ENCODE measurements at regions not wholly inside any gene's neighbourhood (a gene's known extent, or its start where the extent isn't known, plus 50 kb on each side); places are given as distances from the start of the nearest gene placed in this dataset.

GRCh38 chr1:115184260-115184950, 95.1 kb upstream of the TSPAN2 start:
- H3K27ac ChIP-seq (ENCODE audit: low read depth, low read length), result peak overlapping the region; percentile 69
- peaks cover 56% of the 10 kb centered on the region for H3K4me1 ChIP-seq (ENCODE audit: insufficient read depth, low read length)
- peak; percentile 14 for DNase-seq (ENCODE audit: insufficient read length, low spot score, missing footprints)
- no peaks in the 10 kb centered on the region for H3K79me2 ChIP-seq (ENCODE audit: insufficient read depth, low read length)
- H3K4me3 ChIP-seq (ENCODE audit: insufficient read depth, low read length), result peak overlapping the region; percentile 18
- TF ChIP-seq, protein P1, sequence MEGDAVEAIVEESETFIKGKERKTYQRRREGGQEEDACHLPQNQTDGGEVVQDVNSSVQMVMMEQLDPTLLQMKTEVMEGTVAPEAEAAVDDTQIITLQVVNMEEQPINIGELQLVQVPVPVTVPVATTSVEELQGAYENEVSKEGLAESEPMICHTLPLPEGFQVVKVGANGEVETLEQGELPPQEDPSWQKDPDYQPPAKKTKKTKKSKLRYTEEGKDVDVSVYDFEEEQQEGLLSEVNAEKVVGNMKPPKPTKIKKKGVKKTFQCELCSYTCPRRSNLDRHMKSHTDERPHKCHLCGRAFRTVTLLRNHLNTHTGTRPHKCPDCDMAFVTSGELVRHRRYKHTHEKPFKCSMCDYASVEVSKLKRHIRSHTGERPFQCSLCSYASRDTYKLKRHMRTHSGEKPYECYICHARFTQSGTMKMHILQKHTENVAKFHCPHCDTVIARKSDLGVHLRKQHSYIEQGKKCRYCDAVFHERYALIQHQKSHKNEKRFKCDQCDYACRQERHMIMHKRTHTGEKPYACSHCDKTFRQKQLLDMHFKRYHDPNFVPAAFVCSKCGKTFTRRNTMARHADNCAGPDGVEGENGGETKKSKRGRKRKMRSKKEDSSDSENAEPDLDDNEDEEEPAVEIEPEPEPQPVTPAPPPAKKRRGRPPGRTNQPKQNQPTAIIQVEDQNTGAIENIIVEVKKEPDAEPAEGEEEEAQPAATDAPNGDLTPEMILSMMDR (IDR thresholded peaks at IDR 0.05; ENCODE audit: extremely low read depth, low read depth, low read length), result no peak
- peak overlapping the region; percentile 59 for H3K4me2 ChIP-seq (ENCODE audit: insufficient read depth, low read length)
- peak overlapping the region; percentile 63 for H2AFZ ChIP-seq (ENCODE audit: low read length)
- H3K27me3 ChIP-seq (ENCODE audit: insufficient read depth, low read length), result no peaks in the 10 kb centered on the region
- H3K36me3 ChIP-seq (ENCODE audit: insufficient read depth, low read length), result no peaks in the 10 kb centered on the region
- no peaks in the 10 kb centered on the region for H4K20me1 ChIP-seq (ENCODE audit: insufficient read depth, low read length)
- no peaks in the 10 kb centered on the region for H3K9me3 ChIP-seq (ENCODE audit: low read depth, low read length)

DNA sequence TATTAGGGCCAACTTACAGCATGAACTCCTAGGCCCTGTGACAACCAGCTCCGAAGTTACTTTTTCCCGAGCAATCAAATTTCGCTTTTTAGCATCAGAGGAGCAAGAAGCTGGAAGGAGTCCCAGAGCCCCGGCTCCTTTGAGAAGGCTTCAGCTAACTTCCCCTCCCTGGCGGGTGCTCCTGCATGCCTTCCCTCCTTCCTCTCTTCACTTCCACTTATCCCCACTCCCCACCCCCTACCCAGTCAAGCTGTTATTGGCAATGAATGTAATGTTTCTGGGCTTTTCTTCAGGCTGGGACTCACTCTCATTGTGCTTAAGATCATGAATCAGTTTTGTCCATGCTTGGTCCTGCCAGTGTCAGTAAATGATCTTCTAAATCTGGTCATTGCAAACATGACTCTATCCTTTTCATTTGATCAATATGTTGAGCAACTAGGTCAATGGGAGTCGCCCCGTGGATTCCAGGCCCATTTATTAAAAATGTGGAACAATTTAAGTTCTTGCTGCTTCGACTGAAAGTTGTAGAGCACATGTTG, 94.5 kb upstream of the TSPAN2 start:
- no peak for DNase-seq (ENCODE audit: insufficient read length, low spot score, missing footprints)
- Histone ChIP-seq H3K4me2 (ENCODE audit: insufficient read depth, low read length) (no peak overlapping the region), H3K9me3 (ENCODE audit: low read depth, low read length) (no peaks in the 10 kb centered on the region), H3K27ac (ENCODE audit: low read depth, low read length) (peak overlapping the region; percentile 69), H3K27me3 (ENCODE audit: insufficient read depth, low read length) (no peaks in the 10 kb centered on the region), H2AFZ (ENCODE audit: low read length) (no peak overlapping the region), H3K4me3 (ENCODE audit: insufficient read depth, low read length) (no peak overlapping the region), H3K36me3 (ENCODE audit: insufficient read depth, low read length) (no peaks in the 10 kb centered on the region), H3K79me2 (ENCODE audit: insufficient read depth, low read length) (no peaks in the 10 kb centered on the region), H3K4me1 (ENCODE audit: insufficient read depth, low read length) (peaks cover 56% of the 10 kb centered on the region), H4K20me1 (ENCODE audit: insufficient read depth, low read length) (no peaks in the 10 kb centered on the region)
- TF ChIP-seq, protein P1 (IDR thresholded peaks at IDR 0.05; ENCODE audit: extremely low read depth, low read depth, low read length), result no peak

DNA sequence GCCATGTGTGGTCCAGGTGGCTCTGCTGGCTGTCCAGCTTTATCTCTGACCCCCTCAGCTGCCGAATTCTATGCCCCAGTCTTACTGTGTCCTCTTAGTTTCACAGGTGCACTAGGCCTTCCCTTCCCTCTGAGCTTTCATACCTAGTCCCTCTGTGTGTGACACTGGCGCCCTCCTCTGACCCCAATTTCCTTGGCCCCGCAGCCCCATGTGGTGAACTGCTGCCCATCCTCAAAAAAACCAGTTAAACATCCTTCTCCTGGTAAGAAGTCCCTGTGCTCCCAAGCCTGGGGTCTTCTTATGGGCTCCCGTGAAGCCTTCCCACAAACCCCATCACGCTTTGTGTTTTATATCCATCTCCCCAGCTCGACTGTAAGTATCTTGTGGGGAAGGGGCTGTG, 93.9 kb upstream of the TSPAN2 start:
- Histone ChIP-seq H3K27ac (ENCODE audit: low read depth, low read length) (peak overlapping the region; percentile 69), H3K36me3 (ENCODE audit: insufficient read depth, low read length) (no peaks in the 10 kb centered on the region), H3K4me3 (ENCODE audit: insufficient read depth, low read length) (no peak overlapping the region), H2AFZ (ENCODE audit: low read length) (no peak overlapping the region), H3K79me2 (ENCODE audit: insufficient read depth, low read length) (no peaks in the 10 kb centered on the region), H3K27me3 (ENCODE audit: insufficient read depth, low read length) (no peaks in the 10 kb centered on the region), H3K4me1 (ENCODE audit: insufficient read depth, low read length) (peaks cover 56% of the 10 kb centered on the region), H3K4me2 (ENCODE audit: insufficient read depth, low read length) (no peak overlapping the region), H3K9me3 (ENCODE audit: low read depth, low read length) (no peaks in the 10 kb centered on the region), H4K20me1 (ENCODE audit: insufficient read depth, low read length) (no peaks in the 10 kb centered on the region)
- TF ChIP-seq, protein P1 (IDR thresholded peaks at IDR 0.05; ENCODE audit: extremely low read depth, low read depth, low read length), result no peak
- no peak for DNase-seq (ENCODE audit: insufficient read length, low spot score, missing footprints)

- Histone ChIP-seq H3K4me3 (ENCODE audit: insufficient read depth, low read length) (no peak overlapping the region), H3K4me1 (ENCODE audit: insufficient read depth, low read length) (peaks cover 56% of the 10 kb centered on the region), H3K27ac (ENCODE audit: low read depth, low read length) (peak overlapping the region; percentile 95), H3K36me3 (ENCODE audit: insufficient read depth, low read length) (no peaks in the 10 kb centered on the region), H4K20me1 (ENCODE audit: insufficient read depth, low read length) (no peaks in the 10 kb centered on the region), H3K9me3 (ENCODE audit: low read depth, low read length) (no peaks in the 10 kb centered on the region), H3K27me3 (ENCODE audit: insufficient read depth, low read length) (no peaks in the 10 kb centered on the region), H3K4me2 (ENCODE audit: insufficient read depth, low read length) (no peak overlapping the region), H2AFZ (ENCODE audit: low read length) (peak overlapping the region; percentile 17), H3K79me2 (ENCODE audit: insufficient read depth, low read length) (no peaks in the 10 kb centered on the region)
- TF ChIP-seq, protein P1 (IDR thresholded peaks at IDR 0.05; ENCODE audit: extremely low read depth, low read depth, low read length), result no peak
- DNase-seq (ENCODE audit: insufficient read length, low spot score, missing footprints), result no peak
Measured at GRCh38 chr1:115182012-115182715, 92.9 kb upstream of the TSPAN2 start.

Data from osteoblast (primary cell).